C4-2B (cell line): ENCODE measurements at regions not wholly inside any gene's neighbourhood (a gene's known extent, or its start where the extent isn't known, plus 50 kb on each side); places are given as distances from the start of the nearest gene placed in this dataset.

ENCODE experiments used
- ZFX ChIP-seq: fragments of 450-650 bp; IDR thresholded peaks from 2 replicates; pipeline ENCODE4 v1.6.1; 2017
- TF ChIP-seq, protein P1 (sequence below): fragments of 450-650 bp; conservative IDR thresholded peaks from 2 replicates; pipeline ENCODE4 v1.5.1; 2017; ENCODE audit warnings: mild to moderate bottlenecking

- TF ChIP-seq, protein P1, sequence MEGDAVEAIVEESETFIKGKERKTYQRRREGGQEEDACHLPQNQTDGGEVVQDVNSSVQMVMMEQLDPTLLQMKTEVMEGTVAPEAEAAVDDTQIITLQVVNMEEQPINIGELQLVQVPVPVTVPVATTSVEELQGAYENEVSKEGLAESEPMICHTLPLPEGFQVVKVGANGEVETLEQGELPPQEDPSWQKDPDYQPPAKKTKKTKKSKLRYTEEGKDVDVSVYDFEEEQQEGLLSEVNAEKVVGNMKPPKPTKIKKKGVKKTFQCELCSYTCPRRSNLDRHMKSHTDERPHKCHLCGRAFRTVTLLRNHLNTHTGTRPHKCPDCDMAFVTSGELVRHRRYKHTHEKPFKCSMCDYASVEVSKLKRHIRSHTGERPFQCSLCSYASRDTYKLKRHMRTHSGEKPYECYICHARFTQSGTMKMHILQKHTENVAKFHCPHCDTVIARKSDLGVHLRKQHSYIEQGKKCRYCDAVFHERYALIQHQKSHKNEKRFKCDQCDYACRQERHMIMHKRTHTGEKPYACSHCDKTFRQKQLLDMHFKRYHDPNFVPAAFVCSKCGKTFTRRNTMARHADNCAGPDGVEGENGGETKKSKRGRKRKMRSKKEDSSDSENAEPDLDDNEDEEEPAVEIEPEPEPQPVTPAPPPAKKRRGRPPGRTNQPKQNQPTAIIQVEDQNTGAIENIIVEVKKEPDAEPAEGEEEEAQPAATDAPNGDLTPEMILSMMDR = no peak
- TF ChIP-seq ZFX = no peak
Measured at GRCh38 chr7:91752102-91752501, 128.4 kb downstream of the MTERF1 start.
